Panc1 (cell line): ENCODE measurements at regions not wholly inside any gene's neighbourhood (a gene's known extent, or its start where the extent isn't known, plus 50 kb on each side); places are given as distances from the start of the nearest gene placed in this dataset.

Experiments used
- ATAC-seq: fragments of 200-7000 bp; cut with Tn5 transposase; 2 replicates; pipeline ENCODE4 v1.9.1; 2020; ENCODE audit warnings: mild to moderate bottlenecking, moderate library complexity
- BruUV-seq: library from RNA; stranded (reverse); fragments of 400-500 nt; replicated peaks from 2 replicates; lab custom pipeline; 2021; lab: Mats Ljungman, UMichigan
- CTCF ChIA-PET: fragments of 300-600 bp; sonication (Branson Sonifier 250); formaldehyde crosslinking; loops from one replicate; lab custom pipeline; 2022; ENCODE audit warnings: antibody characterized with exemption; lab: Charles Lee
- POLR2A ChIA-PET: fragments of 300-600 bp; sonication (Branson Sonifier 250); formaldehyde crosslinking; loops from one replicate; lab custom pipeline; 2022; ENCODE audit warnings: antibody characterized with exemption; lab: Charles Lee
- DNase-seq: peaks from one replicate; pipeline ENCODE4 v3.0.0-alpha.2; 2010; ENCODE audit warnings: low read depth, low spot score
- H3K27ac ChIP-seq: 2 replicates; pipeline ENCODE4 v1.5.1; 2011; ENCODE audit warnings: mild to moderate bottlenecking, low read length, inconsistent platforms
- H3K27me3 ChIP-seq: fragments of 200-500 bp; sonication (Bioruptor generic); 2 replicates; pipeline ENCODE4 v1.6.0; 2014; ENCODE audit warnings: low read length, inconsistent platforms; ENCODE audit not compliant: control insufficient read depth, insufficient read depth
- H3K36me3 ChIP-seq: fragments of 200-500 bp; sonication (Bioruptor generic); 2 replicates; pipeline ENCODE4 v1.5.1; 2014; ENCODE audit warnings: inconsistent platforms, mild to moderate bottlenecking, low read length, moderate library complexity; ENCODE audit not compliant: control insufficient read depth, insufficient read depth
- H3K4me1 ChIP-seq: 2 replicates; pipeline ENCODE4 v1.5.1; 2011; ENCODE audit warnings: inconsistent platforms, mild to moderate bottlenecking, low read length, moderate library complexity; ENCODE audit not compliant: control insufficient read depth, insufficient read depth
- H3K4me3 ChIP-seq, 2 experiments: 2 replicates each; pipeline ENCODE4 v1.5.1; 2011 to 2012; ENCODE audit warnings: low read depth in 2 of 2, low read length in 2 of 2, mild to moderate bottlenecking in 2 of 2, inconsistent platforms in 1 of 2, moderate library complexity in 1 of 2
- H3K9me3 ChIP-seq: fragments of 200-500 bp; sonication (Bioruptor generic); 2 replicates; pipeline ENCODE4 v1.5.1; 2014; ENCODE audit warnings: low read depth, mild to moderate bottlenecking, inconsistent platforms, low read length, moderate library complexity; ENCODE audit not compliant: control insufficient read depth, insufficient read depth
- CTCF ChIP-seq: fragments of 450-650 bp; IDR thresholded peaks from 2 replicates; pipeline ENCODE4 v1.5.1; 2017; ENCODE audit warnings: mild to moderate bottlenecking
- POLR2AphosphoS5 ChIP-seq: IDR thresholded peaks from 2 replicates; pipeline ENCODE4 v1.6.1; 2012; ENCODE audit warnings: mild to moderate bottlenecking, low read depth, low read length, moderate library complexity
- SIN3A ChIP-seq: IDR thresholded peaks from 2 replicates; pipeline ENCODE4 v1.6.1; 2012; ENCODE audit warnings: low read depth, mild to moderate bottlenecking, low read length, moderate library complexity, borderline replicate concordance; ENCODE audit not compliant: insufficient read depth
- TCF7L2 ChIP-seq: IDR thresholded peaks from 2 replicates; pipeline ENCODE4 v1.6.1; 2011; ENCODE audit warnings: mild to moderate bottlenecking, low read depth, low read length, inconsistent platforms
- in situ Hi-C: cut with HindIII; loops from 2 replicates; pipeline ENCODE4 v1.10.0; 2016; ENCODE audit warnings: low sequenced_read_pairs, low pct_unique_long_range_greater_than_20kb
- intact Hi-C: fragments of 100-400 bp; cut with micrococcal nuclease; formaldehyde crosslinking; loops from one replicate; pipeline ENCODE4 v1.10.0; 2022; ENCODE audit not compliant: unreplicated experiment
- TF ChIP-seq, protein P1 (sequence below), 2 experiments: IDR thresholded peaks; 2 replicates each; pipeline ENCODE4 v1.6.1; 2011 to 2012; ENCODE audit warnings: low read depth in 2 of 2, control low read depth in 1 of 2, low read length in 1 of 2, mild to moderate bottlenecking in 1 of 2, moderate library complexity in 1 of 2; ENCODE audit not compliant: insufficient read depth in 1 of 2

DNA sequence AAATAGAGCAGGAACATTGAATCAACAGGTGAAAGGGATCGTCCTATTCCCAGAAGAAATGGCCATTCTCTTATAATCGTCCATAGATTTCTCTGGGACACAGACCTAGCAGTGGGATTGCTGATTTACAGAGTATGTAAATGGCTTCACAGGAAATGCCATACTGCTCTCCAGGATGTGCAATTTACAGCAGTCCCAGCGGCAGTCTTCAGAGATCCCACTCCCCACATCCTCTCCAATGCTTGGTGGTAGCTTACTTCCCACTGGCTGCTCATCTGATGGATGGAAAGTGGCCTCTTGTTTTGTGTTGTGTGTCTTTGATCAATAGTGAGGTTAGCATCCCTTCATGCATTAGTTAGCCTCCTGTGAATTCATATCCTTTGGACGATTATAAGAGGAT, 58.1 kb upstream of the PRMT8 start:
- no TSS peak for BruUV-seq
- intact Hi-C loops = no loop called here
- Histone ChIP-seq H3K27me3 (no peaks in the 10 kb centered on the region), H3K9me3 (no peaks in the 10 kb centered on the region), H3K4me1 (no peaks in the 10 kb centered on the region), H3K4me3 (no peak overlapping the region), H3K27ac (no peak overlapping the region), H3K36me3 (no peaks in the 10 kb centered on the region)
- POLR2A ChIA-PET = no interaction called here
- TF ChIP-seq POLR2AphosphoS5 = no peak
- TF ChIP-seq, protein P1, sequence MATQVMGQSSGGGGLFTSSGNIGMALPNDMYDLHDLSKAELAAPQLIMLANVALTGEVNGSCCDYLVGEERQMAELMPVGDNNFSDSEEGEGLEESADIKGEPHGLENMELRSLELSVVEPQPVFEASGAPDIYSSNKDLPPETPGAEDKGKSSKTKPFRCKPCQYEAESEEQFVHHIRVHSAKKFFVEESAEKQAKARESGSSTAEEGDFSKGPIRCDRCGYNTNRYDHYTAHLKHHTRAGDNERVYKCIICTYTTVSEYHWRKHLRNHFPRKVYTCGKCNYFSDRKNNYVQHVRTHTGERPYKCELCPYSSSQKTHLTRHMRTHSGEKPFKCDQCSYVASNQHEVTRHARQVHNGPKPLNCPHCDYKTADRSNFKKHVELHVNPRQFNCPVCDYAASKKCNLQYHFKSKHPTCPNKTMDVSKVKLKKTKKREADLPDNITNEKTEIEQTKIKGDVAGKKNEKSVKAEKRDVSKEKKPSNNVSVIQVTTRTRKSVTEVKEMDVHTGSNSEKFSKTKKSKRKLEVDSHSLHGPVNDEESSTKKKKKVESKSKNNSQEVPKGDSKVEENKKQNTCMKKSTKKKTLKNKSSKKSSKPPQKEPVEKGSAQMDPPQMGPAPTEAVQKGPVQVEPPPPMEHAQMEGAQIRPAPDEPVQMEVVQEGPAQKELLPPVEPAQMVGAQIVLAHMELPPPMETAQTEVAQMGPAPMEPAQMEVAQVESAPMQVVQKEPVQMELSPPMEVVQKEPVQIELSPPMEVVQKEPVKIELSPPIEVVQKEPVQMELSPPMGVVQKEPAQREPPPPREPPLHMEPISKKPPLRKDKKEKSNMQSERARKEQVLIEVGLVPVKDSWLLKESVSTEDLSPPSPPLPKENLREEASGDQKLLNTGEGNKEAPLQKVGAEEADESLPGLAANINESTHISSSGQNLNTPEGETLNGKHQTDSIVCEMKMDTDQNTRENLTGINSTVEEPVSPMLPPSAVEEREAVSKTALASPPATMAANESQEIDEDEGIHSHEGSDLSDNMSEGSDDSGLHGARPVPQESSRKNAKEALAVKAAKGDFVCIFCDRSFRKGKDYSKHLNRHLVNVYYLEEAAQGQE (IDR thresholded peaks at IDR 0.05; ENCODE audit: insufficient read depth in 1 of 2, low read depth in 2 of 2, low read length in 1 of 2) = no peak
- TF ChIP-seq CTCF = no peak
- no peak for TF ChIP-seq SIN3A
- TF ChIP-seq TCF7L2 = no peak
- CTCF ChIA-PET = no interaction called here
- no peak for ATAC-seq
- in situ Hi-C loops = no loop called here
- DNase-seq = no peak

DNA sequence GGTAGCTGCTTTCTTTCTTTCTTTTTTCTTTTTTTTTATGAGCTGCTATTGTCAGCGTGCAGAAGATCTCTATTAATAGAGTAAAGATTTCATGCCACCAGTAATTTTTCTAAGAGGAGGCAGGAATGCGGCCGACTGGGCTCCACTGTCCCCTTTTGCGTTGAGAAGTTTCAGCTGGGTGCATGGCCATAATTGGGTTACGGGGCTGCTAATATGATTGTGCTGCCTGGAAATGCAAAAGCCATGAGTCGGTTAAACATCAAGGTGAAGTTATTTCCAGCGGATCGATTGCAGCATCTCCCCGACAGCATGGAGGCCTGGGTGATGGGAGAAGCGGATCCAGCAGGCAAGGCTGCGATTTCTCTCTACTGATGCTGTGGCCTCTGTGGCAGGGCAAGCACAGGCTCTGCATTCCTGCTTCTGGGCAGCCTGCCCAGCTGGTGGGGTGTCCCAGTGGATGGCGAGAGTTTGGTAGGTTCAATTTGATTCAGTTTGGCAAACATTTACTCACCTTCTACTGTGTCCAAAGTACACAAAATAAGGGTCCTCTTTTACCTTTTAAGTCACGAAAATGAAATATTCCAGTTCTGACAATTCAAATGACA, 54.4 kb upstream of the PRMT8 start:
- ATAC-seq (no peak), DNase-seq (no peak)
- H3K4me1 ChIP-seq = no peaks in the 10 kb centered on the region
- in situ Hi-C loops (no loop called here), intact Hi-C loops (no loop called here)
- H3K4me3 ChIP-seq = no peak overlapping the region
- ChIA-PET POLR2A (no interaction called here), CTCF (no interaction called here)
- H3K27ac ChIP-seq = no peak overlapping the region
- no TSS peak for BruUV-seq
- H3K9me3 ChIP-seq = no peaks in the 10 kb centered on the region
- TF ChIP-seq SIN3A (no peak), POLR2AphosphoS5 (no peak), TCF7L2 (no peak), CTCF (no peak)
- TF ChIP-seq, protein P1 (IDR thresholded peaks at IDR 0.05; ENCODE audit: insufficient read depth in 1 of 2, low read depth in 2 of 2, low read length in 1 of 2) = no peak
- H3K36me3 ChIP-seq = no peaks in the 10 kb centered on the region
- H3K27me3 ChIP-seq = no peaks in the 10 kb centered on the region
